ENCODE measurements at regions not wholly inside any gene's neighbourhood (a gene's known extent, or its start where the extent isn't known, plus 50 kb on each side); places are given as distances from the start of the nearest gene placed in this dataset.

DNA sequence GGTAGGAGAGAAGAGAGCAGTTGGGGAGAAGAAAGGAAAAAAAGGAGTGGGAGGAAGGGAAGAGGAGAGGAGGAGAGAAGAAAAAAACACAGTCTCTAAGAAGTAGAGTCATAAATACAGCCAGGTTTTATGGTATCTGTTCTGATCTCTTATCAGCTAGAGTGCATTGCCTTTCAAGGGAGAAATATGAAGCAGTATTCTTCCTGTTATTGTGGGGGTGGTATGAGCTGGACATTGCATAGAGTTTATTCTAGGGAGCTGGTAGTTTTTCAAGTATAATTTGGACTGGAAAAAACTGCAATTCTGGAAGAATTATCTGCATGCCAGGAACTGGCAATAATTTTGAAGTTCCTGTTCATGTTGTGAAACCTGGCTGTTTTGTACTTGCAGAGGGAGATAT is 54.9 kb upstream of the TAB3 start (continued):
- TF ChIP-seq SMAD1 (IDR thresholded peaks at IDR 0.05; ENCODE audit: low read depth, partially characterized antibody) (no peak), NFXL1 (IDR thresholded peaks at IDR 0.05; ENCODE audit: borderline replicate concordance) (no peak), IRF4 (IDR thresholded peaks at IDR 0.05; ENCODE audit: low read depth, low read length) (no peak), SMC3 (IDR thresholded peaks at IDR 0.05; ENCODE audit: borderline replicate concordance, low read length) (no peak), NRF1 (conservative IDR thresholded peaks at IDR 0.05; ENCODE audit: low read depth, low read length) (no peak)

GRCh38 chrX:30941898-30942297 is 52.8 kb upstream of the TAB3 start:
- ChIA-PET POLR2A (no interaction called here), RAD21 (ENCODE audit: unreplicated experiment) (no interaction called here), SMC1A (ENCODE audit: uncharacterized antibody, unreplicated experiment) (no interaction called here), CTCF (interaction anchor here (1.2 kb wide), 1 partner anchor 15 kb away, joined by 5 read pairs; no protein-coding TSS in a partner anchor)
- intact Hi-C loops (cut with micrococcal nuclease; ENCODE audit: unreplicated experiment) (no loop called here), in situ Hi-C loops (cut with MboI) (no loop called here)
- WGBS (ENCODE audit: insufficient coverage, insufficient replicate concordance, low lambda C conversion rate, missing lambda C conversion rate) = 62% methylated on average over 1 of the region's 1 CpG
- TF ChIP-seq, protein P1, sequence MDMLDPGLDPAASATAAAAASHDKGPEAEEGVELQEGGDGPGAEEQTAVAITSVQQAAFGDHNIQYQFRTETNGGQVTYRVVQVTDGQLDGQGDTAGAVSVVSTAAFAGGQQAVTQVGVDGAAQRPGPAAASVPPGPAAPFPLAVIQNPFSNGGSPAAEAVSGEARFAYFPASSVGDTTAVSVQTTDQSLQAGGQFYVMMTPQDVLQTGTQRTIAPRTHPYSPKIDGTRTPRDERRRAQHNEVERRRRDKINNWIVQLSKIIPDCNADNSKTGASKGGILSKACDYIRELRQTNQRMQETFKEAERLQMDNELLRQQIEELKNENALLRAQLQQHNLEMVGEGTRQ (IDR thresholded peaks at IDR 0.05; ENCODE audit: borderline replicate concordance, low read depth, low read length) = no peak
- TF ChIP-seq SRF (IDR thresholded peaks at IDR 0.05; ENCODE audit: low read depth in 2 of 2, low read length in 2 of 2) (no peak), CBX3 (IDR thresholded peaks at IDR 0.05; ENCODE audit: borderline replicate concordance, low read depth) (no peak), IKZF2 (IDR thresholded peaks at IDR 0.05) (no peak), ZNF217 (IDR thresholded peaks at IDR 0.05) (no peak)
- Histone ChIP-seq H3K4me1 (ENCODE audit: control insufficient read depth, insufficient read depth, low read length) (no peaks in the 10 kb centered on the region), H3K27ac (ENCODE audit: control insufficient read depth, insufficient read depth) (no peak overlapping the region), H3K9me3 (replicated peaks; ENCODE audit: control insufficient read depth, insufficient read depth, low read length) (no peaks in the 10 kb centered on the region), H3K9ac (ENCODE audit: control insufficient read depth, insufficient read depth, low read length) (no peak overlapping the region), H3K79me2 (ENCODE audit: control insufficient read depth, insufficient read depth, low read length) (no peaks in the 10 kb centered on the region), H3K27me3 (replicated peaks in 1 of 2; ENCODE audit: control insufficient read depth in 2 of 2, insufficient read depth in 2 of 2, low read length in 1 of 2) (no peaks in the 10 kb centered on the region), H3K4me3 (no peak overlapping the region), H4K20me1 (ENCODE audit: control insufficient read depth, insufficient read depth) (no peaks in the 10 kb centered on the region), H3K4me2 (ENCODE audit: control insufficient read depth, insufficient read depth) (no peak overlapping the region), H2AFZ (ENCODE audit: control insufficient read depth, low read depth, low read length) (no peak overlapping the region), H3K36me3 (ENCODE audit: control insufficient read depth in 2 of 2, insufficient read depth in 2 of 2, low read length in 1 of 2) (no peaks in the 10 kb centered on the region)
- no peak for DNase-seq (ENCODE audit: low read depth, low spot score)
- BruUV-seq (replicated peaks) = no TSS peak
- no peak for ATAC-seq
- no peak for FAIRE-seq
